ENCODE measurements at regions not wholly inside any gene's neighbourhood (a gene's known extent, or its start where the extent isn't known, plus 50 kb on each side); places are given as distances from the start of the nearest gene placed in this dataset.

- Histone ChIP-seq H3K79me2 (ENCODE audit: insufficient read depth, low read length) (no peaks in the 10 kb centered on the region), H3K4me3 (ENCODE audit: insufficient read depth, low read length, poor library complexity, severe bottlenecking) (no peak overlapping the region), H3F3A (ENCODE audit: insufficient read depth) (no peaks in the 10 kb centered on the region), H4K20me1 (ENCODE audit: low read depth, low read length) (no peaks in the 10 kb centered on the region), H3K27ac (ENCODE audit: low read depth, low read length) (no peak overlapping the region), H2AFZ (ENCODE audit: low read depth, low read length, severe bottlenecking) (no peak overlapping the region), H3K4me2 (ENCODE audit: low read depth, low read length, poor library complexity, severe bottlenecking) (no peak overlapping the region), H3K36me3 (ENCODE audit: low read length) (no peaks in the 10 kb centered on the region), H3K9me3 (ENCODE audit: insufficient read depth, low read length) (no peaks in the 10 kb centered on the region), H3K9ac (ENCODE audit: low read length) (no peak overlapping the region), H3K27me3 (ENCODE audit: low read length) (no peaks in the 10 kb centered on the region), H3K9me2 (replicated peaks; ENCODE audit: insufficient read depth, low read length) (no peaks in the 10 kb centered on the region)
- TF ChIP-seq EZH2phosphoT487 (conservative IDR thresholded peaks at IDR 0.05; ENCODE audit: low read length) (no peak), CTCF (IDR thresholded peaks at IDR 0.05; ENCODE audit: insufficient read depth, low read length, poor library complexity, severe bottlenecking) (no peak)
These were observed 286.1 kb upstream of the POU3F2 start for GRCh38 chr6:98548301-98548700.

- no peak overlapping the region for H3K4me2 ChIP-seq (ENCODE audit: low read depth, low read length, poor library complexity, severe bottlenecking)
- H3K9me2 ChIP-seq (replicated peaks; ENCODE audit: insufficient read depth, low read length), result no peaks in the 10 kb centered on the region
- no peak for TF ChIP-seq CTCF (IDR thresholded peaks at IDR 0.05; ENCODE audit: insufficient read depth, low read length, poor library complexity, severe bottlenecking)
- no peak for TF ChIP-seq EZH2phosphoT487 (conservative IDR thresholded peaks at IDR 0.05; ENCODE audit: low read length)
- no peak overlapping the region for H3K9ac ChIP-seq (ENCODE audit: low read length)
- H3K36me3 ChIP-seq (ENCODE audit: low read length), result no peaks in the 10 kb centered on the region
- no peak overlapping the region for H3K4me3 ChIP-seq (ENCODE audit: insufficient read depth, low read length, poor library complexity, severe bottlenecking)
- no peaks in the 10 kb centered on the region for H3K27me3 ChIP-seq (ENCODE audit: low read length)
- H3K27ac ChIP-seq (ENCODE audit: low read depth, low read length), result no peak overlapping the region
- no peaks in the 10 kb centered on the region for H3K79me2 ChIP-seq (ENCODE audit: insufficient read depth, low read length)
- H3K9me3 ChIP-seq (ENCODE audit: insufficient read depth, low read length), result no peaks in the 10 kb centered on the region
- no peaks in the 10 kb centered on the region for H3F3A ChIP-seq (ENCODE audit: insufficient read depth)
- no peaks in the 10 kb centered on the region for H4K20me1 ChIP-seq (ENCODE audit: low read depth, low read length)
- no peak overlapping the region for H2AFZ ChIP-seq (ENCODE audit: low read depth, low read length, severe bottlenecking)
These were observed 274.0 kb upstream of the POU3F2 start for GRCh38 chr6:98560418-98560817.

GRCh38 chr6:98560841-98561240 is 273.5 kb upstream of the POU3F2 start:
- H3K9ac ChIP-seq (ENCODE audit: low read length), result no peak overlapping the region
- H3K4me2 ChIP-seq (ENCODE audit: low read depth, low read length, poor library complexity, severe bottlenecking), result no peak overlapping the region
- H3K4me3 ChIP-seq (ENCODE audit: insufficient read depth, low read length, poor library complexity, severe bottlenecking), result no peak overlapping the region
- H3K9me2 ChIP-seq (replicated peaks; ENCODE audit: insufficient read depth, low read length), result no peaks in the 10 kb centered on the region
- no peaks in the 10 kb centered on the region for H3K9me3 ChIP-seq (ENCODE audit: insufficient read depth, low read length)
- TF ChIP-seq EZH2phosphoT487 (conservative IDR thresholded peaks at IDR 0.05; ENCODE audit: low read length) (no peak), CTCF (IDR thresholded peaks at IDR 0.05; ENCODE audit: insufficient read depth, low read length, poor library complexity, severe bottlenecking) (no peak)
- H3K27ac ChIP-seq (ENCODE audit: low read depth, low read length), result no peak overlapping the region
- no peaks in the 10 kb centered on the region for H3K79me2 ChIP-seq (ENCODE audit: insufficient read depth, low read length)
- no peak overlapping the region for H2AFZ ChIP-seq (ENCODE audit: low read depth, low read length, severe bottlenecking)
- no peaks in the 10 kb centered on the region for H3K36me3 ChIP-seq (ENCODE audit: low read length)
- no peaks in the 10 kb centered on the region for H3F3A ChIP-seq (ENCODE audit: insufficient read depth)
- no peaks in the 10 kb centered on the region for H3K27me3 ChIP-seq (ENCODE audit: low read length)
- no peaks in the 10 kb centered on the region for H4K20me1 ChIP-seq (ENCODE audit: low read depth, low read length)

- H3K9ac ChIP-seq (ENCODE audit: low read length), result no peak overlapping the region
- H3K9me3 ChIP-seq (ENCODE audit: insufficient read depth, low read length), result no peaks in the 10 kb centered on the region
- H3K9me2 ChIP-seq (replicated peaks; ENCODE audit: insufficient read depth, low read length), result no peaks in the 10 kb centered on the region
- no peaks in the 10 kb centered on the region for H3K36me3 ChIP-seq (ENCODE audit: low read length)
- H3K79me2 ChIP-seq (ENCODE audit: insufficient read depth, low read length), result no peaks in the 10 kb centered on the region
- H3K27ac ChIP-seq (ENCODE audit: low read depth, low read length), result no peak overlapping the region
- H2AFZ ChIP-seq (ENCODE audit: low read depth, low read length, severe bottlenecking), result no peak overlapping the region
- no peak overlapping the region for H3K4me3 ChIP-seq (ENCODE audit: insufficient read depth, low read length, poor library complexity, severe bottlenecking)
- H3K27me3 ChIP-seq (ENCODE audit: low read length), result no peaks in the 10 kb centered on the region
- no peak overlapping the region for H3K4me2 ChIP-seq (ENCODE audit: low read depth, low read length, poor library complexity, severe bottlenecking)
- H4K20me1 ChIP-seq (ENCODE audit: low read depth, low read length), result no peaks in the 10 kb centered on the region
- TF ChIP-seq CTCF (IDR thresholded peaks at IDR 0.05; ENCODE audit: insufficient read depth, low read length, poor library complexity, severe bottlenecking) (no peak), EZH2phosphoT487 (conservative IDR thresholded peaks at IDR 0.05; ENCODE audit: low read length) (no peak)
- no peaks in the 10 kb centered on the region for H3F3A ChIP-seq (ENCODE audit: insufficient read depth)
These were observed 268.2 kb upstream of the POU3F2 start for GRCh38 chr6:98566126-98566525.
